ENCODE measurements at regions not wholly inside any gene's neighbourhood (a gene's known extent, or its start where the extent isn't known, plus 50 kb on each side); places are given as distances from the start of the nearest gene placed in this dataset.

DNA sequence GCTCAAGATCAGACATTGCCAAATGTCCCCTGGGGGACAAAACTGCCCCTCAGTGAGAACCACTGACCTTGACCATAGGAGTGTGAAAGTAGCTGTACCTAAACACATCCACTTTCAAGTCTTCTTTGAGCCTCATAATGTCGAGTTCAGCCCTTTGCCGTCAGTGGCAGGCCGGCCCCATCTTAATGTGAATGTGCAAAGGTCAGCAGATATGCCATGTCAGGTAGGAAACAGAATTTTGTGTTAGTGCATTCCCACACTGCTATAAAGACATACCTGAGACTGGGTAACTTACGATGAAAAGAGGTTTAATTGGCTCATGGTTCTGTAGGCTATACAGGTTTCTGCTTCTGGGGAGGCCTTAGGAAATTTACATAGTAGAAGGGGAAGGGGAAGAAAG is 95.1 kb upstream of the PIRT start:
- TF ChIP-seq, protein P1, sequence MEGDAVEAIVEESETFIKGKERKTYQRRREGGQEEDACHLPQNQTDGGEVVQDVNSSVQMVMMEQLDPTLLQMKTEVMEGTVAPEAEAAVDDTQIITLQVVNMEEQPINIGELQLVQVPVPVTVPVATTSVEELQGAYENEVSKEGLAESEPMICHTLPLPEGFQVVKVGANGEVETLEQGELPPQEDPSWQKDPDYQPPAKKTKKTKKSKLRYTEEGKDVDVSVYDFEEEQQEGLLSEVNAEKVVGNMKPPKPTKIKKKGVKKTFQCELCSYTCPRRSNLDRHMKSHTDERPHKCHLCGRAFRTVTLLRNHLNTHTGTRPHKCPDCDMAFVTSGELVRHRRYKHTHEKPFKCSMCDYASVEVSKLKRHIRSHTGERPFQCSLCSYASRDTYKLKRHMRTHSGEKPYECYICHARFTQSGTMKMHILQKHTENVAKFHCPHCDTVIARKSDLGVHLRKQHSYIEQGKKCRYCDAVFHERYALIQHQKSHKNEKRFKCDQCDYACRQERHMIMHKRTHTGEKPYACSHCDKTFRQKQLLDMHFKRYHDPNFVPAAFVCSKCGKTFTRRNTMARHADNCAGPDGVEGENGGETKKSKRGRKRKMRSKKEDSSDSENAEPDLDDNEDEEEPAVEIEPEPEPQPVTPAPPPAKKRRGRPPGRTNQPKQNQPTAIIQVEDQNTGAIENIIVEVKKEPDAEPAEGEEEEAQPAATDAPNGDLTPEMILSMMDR (IDR thresholded peaks at IDR 0.05 in 4 of 5, conservative IDR thresholded peaks at IDR 0.05 in 1 of 5), result no peak
- TF ChIP-seq POLR2A (IDR thresholded peaks at IDR 0.05), result no peak
- no peaks in the 10 kb centered on the region for H3K27me3 ChIP-seq
- no peak overlapping the region for H3K4me3 ChIP-seq
- DNase-seq, result no peak
- ATAC-seq, result no peak
- in situ Hi-C loops (cut with MboI; ENCODE audit: low sequenced_read_pairs in 4 of 4), result loop anchor here in 1 of 4 donors (10.0 kb wide), 1 partner anchor 62 kb away; no protein-coding TSS in a partner anchor
- no peaks in the 10 kb centered on the region for H3K4me1 ChIP-seq
- intact Hi-C loops (cut with DNase I; ENCODE audit: low total_unique reads), result no loop called here
- H3K27ac ChIP-seq, result no peak overlapping the region
- no peaks in the 10 kb centered on the region for H3K9me3 ChIP-seq
- no peaks in the 10 kb centered on the region for H3K36me3 ChIP-seq

DNA sequence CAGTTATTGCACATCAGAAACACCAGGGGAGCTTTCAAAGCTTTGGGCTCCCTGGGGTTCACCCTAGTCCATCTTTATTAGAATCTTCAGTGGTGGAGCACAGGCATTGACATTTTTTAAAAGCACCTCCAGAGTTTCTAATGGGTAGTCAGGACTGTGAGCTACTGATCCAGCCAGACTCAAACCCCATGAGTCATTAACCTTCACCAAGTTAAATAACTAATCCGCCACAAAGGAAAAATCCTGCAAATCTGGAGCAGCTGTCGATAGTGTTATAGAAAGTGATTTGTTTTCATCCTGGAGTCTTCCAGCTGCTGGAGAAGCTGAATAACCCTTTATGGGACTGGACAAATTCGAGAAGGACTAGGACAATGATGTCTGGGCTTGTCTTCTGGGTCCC is 93.2 kb upstream of the PIRT start:
- H3K27me3 ChIP-seq, result no peaks in the 10 kb centered on the region
- H3K27ac ChIP-seq, result no peak overlapping the region
- H3K4me1 ChIP-seq, result no peaks in the 10 kb centered on the region
- no peaks in the 10 kb centered on the region for H3K36me3 ChIP-seq
- TF ChIP-seq, protein P1 (IDR thresholded peaks at IDR 0.05 in 4 of 5, conservative IDR thresholded peaks at IDR 0.05 in 1 of 5), result no peak
- no peak for TF ChIP-seq POLR2A (IDR thresholded peaks at IDR 0.05)
- ATAC-seq (no peak), DNase-seq (no peak)
- H3K4me3 ChIP-seq, result no peak overlapping the region
- no peaks in the 10 kb centered on the region for H3K9me3 ChIP-seq
- intact Hi-C loops (cut with DNase I; ENCODE audit: low total_unique reads) (no loop called here), in situ Hi-C loops (cut with MboI; ENCODE audit: low sequenced_read_pairs in 4 of 4) (loop anchor here in 1 of 4 donors (10.0 kb wide), 1 partner anchor 64 kb away; no protein-coding TSS in a partner anchor)

DNA sequence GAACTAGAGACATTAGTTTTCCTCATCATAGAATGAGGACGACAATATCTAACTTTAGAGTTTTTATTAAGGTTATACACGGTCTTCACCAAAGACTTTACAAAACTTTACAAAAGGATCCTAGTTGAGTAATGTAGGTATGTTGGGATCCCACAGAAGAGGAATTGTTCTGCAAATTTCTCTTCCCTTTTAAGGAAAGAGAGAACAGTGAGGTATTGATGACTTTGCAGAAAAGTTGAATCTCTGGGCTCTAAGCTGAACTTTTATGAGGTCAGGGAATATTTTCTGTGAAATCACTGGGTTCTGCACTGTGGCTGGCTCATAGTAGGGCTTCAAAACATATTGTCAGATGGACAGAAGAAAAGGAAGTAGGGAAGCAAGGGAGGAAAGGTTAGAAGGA is 89.8 kb upstream of the PIRT start:
- Histone ChIP-seq H3K4me1 (no peaks in the 10 kb centered on the region), H3K27ac (no peak overlapping the region), H3K36me3 (no peaks in the 10 kb centered on the region), H3K4me3 (no peak overlapping the region), H3K27me3 (no peaks in the 10 kb centered on the region), H3K9me3 (no peaks in the 10 kb centered on the region)
- in situ Hi-C loops (cut with MboI; ENCODE audit: low sequenced_read_pairs in 4 of 4), result no loop called here
- ATAC-seq, result no peak
- intact Hi-C loops (cut with DNase I; ENCODE audit: low total_unique reads), result no loop called here
- DNase-seq, result no peak
- TF ChIP-seq, protein P1 (IDR thresholded peaks at IDR 0.05 in 4 of 5, conservative IDR thresholded peaks at IDR 0.05 in 1 of 5), result no peak
- no peak for TF ChIP-seq POLR2A (IDR thresholded peaks at IDR 0.05)

DNA sequence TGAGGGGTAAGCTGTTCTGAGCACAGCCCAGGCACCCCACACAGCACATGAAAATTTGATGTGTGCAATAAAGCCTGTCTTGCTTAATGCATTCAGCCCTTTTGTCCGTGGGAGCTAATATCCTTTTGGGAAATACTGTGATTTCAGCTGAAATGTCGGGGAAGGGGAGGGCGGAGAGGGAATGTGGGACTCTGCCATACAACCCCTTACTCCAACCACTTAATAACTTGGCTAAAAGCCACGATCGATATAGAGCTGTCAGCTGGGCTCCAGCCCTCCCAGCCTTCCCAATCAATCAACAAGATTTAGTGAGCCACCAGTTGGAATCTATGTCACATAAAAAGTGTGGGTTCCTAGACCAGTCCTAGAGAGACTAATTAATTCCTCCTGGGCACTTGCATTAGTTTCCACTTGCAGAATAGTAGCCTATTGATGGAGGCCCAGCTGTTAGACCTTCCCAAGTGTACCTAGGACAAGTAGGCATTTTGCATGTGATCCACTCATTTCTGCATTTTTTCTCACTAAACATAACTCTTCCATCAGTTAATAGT is 82.7 kb upstream of the PIRT start:
- H3K27ac ChIP-seq, result no peak overlapping the region
- in situ Hi-C loops (cut with MboI; ENCODE audit: low sequenced_read_pairs in 4 of 4) (loop anchor here in 1 of 4 donors (25.0 kb wide), 1 partner anchor 192 kb away; no protein-coding TSS in a partner anchor), intact Hi-C loops (cut with DNase I; ENCODE audit: low total_unique reads) (no loop called here)
- TF ChIP-seq, protein P1 (IDR thresholded peaks at IDR 0.05 in 4 of 5, conservative IDR thresholded peaks at IDR 0.05 in 1 of 5), result no peak
- no peak for TF ChIP-seq POLR2A (IDR thresholded peaks at IDR 0.05)
- no peaks in the 10 kb centered on the region for H3K36me3 ChIP-seq
- H3K27me3 ChIP-seq, result no peaks in the 10 kb centered on the region
- H3K4me3 ChIP-seq, result no peak overlapping the region
- ATAC-seq (no peak), DNase-seq (no peak)
- no peaks in the 10 kb centered on the region for H3K4me1 ChIP-seq
- no peaks in the 10 kb centered on the region for H3K9me3 ChIP-seq

DNA sequence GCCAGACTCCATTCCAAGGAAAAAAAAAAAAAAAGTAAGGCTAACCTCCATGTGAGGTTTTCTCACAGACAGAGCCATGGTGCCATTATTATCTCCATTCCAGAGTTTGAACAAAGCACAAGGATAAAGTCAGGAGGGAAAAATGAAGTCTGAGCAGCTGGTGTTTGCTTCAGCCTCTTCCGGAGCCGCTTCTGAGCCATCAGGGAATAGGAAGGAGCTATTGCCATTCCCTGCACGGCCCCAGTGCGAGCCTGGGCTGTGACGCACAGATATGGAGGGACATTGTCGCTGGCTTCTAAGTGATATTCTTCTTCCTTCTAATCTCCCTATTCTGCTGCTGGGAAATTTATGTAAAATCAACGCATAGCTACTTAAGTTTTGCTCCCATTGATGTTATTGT is 69.5 kb upstream of the PIRT start:
- no peaks in the 10 kb centered on the region for H3K36me3 ChIP-seq
- DNase-seq (no peak), ATAC-seq (no peak)
- intact Hi-C loops (cut with DNase I; ENCODE audit: low total_unique reads) (no loop called here), in situ Hi-C loops (cut with MboI; ENCODE audit: low sequenced_read_pairs in 4 of 4) (loop anchor here in 2 of 4 donors (10.0 to 25.0 kb wide), 2 partner anchors 57 to 205 kb away; no protein-coding TSS in a partner anchor)
- H3K27ac ChIP-seq, result no peak overlapping the region
- H3K4me1 ChIP-seq, result no peaks in the 10 kb centered on the region
- no peak for TF ChIP-seq POLR2A (IDR thresholded peaks at IDR 0.05)
- TF ChIP-seq, protein P1 (IDR thresholded peaks at IDR 0.05 in 4 of 5, conservative IDR thresholded peaks at IDR 0.05 in 1 of 5), result no peak
- no peaks in the 10 kb centered on the region for H3K27me3 ChIP-seq
- H3K9me3 ChIP-seq, result no peaks in the 10 kb centered on the region
- no peak overlapping the region for H3K4me3 ChIP-seq

All from gastrocnemius medialis (tissue), 4 donors.